Superior temporal gyrus (tissue), 1 donor: ENCODE measurements at regions not wholly inside any gene's neighbourhood (a gene's known extent, or its start where the extent isn't known, plus 50 kb on each side); places are given as distances from the start of the nearest gene placed in this dataset.

Experiments used
- DNase-seq: peaks from one replicate; pipeline ENCODE4 v3.0.0-alpha.2; 2016; ENCODE audit errors: extremely low spot score

DNA sequence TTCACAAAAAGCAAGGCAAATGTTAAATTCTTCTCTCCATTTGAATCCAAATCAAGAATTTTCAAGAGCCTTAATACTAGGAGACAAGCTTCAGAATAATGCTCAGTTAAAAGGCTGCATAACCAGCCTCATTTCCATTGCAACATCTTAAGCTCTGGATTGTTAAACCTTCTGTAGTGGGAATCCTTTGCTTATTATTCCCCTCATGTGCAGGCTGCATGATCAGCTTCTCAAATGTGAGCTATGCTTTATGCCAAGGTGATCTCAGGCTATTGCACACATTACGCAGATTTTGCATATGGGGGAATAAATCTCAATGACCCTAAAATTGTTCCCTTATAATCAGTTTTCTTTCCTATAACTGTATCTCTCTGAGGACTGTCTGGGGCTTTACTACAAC lies 71.7 kb upstream of the CCDC196 start:
- DNase-seq: no peak

GRCh38 chr14:66420251-66421006 lies 65.7 kb upstream of the CCDC196 start:
- no peak for DNase-seq

- DNase-seq: no peak
Measured at GRCh38 chr14:66421990-66422946, 63.9 kb upstream of the CCDC196 start.

DNA sequence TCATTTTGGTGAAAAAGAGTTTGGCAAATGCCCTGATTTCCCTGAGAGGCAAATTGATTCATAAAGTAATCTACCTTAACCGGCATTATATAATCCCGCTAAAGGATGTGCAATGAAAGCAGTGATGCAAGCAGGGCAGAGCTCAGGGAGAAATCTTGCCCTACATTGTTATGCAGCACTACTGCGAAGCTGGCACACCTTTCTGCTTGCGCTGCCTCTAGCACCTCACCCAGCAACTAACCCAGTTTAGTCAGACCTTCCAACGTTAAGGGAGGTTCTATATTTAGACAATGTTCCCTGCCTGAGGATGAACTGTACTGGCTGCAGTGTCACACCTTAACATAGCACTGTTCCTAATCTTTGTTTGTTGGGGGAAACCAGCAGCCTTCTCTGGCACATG lies 60.8 kb upstream of the CCDC196 start:
- no peak for DNase-seq

- no peak for DNase-seq
Measured at GRCh38 chr14:66426451-66426850, 59.7 kb upstream of the CCDC196 start.

DNA sequence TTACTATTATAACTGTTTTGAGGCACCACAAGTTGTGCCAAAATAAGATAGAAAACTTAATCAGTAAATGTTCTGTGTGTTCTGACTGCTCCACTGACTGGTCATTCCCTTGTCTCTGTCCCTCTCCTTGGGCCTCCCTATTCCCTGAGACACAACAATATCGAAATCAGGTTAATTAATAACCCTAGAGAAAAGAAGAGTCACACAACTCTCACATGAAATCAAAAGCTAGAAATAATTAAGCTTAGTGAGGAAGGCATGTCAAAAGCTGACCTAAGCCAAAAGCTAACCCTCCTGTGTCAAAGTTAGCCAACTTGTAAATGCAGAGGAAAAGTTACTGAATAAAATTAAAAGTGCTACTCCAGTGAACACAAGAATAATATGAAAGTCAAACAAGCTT lies 53.8 kb upstream of the CCDC196 start:
- no peak for DNase-seq

GRCh38 chr14:66434464-66434863 lies 51.7 kb upstream of the CCDC196 start:
- DNase-seq: no peak

DNA sequence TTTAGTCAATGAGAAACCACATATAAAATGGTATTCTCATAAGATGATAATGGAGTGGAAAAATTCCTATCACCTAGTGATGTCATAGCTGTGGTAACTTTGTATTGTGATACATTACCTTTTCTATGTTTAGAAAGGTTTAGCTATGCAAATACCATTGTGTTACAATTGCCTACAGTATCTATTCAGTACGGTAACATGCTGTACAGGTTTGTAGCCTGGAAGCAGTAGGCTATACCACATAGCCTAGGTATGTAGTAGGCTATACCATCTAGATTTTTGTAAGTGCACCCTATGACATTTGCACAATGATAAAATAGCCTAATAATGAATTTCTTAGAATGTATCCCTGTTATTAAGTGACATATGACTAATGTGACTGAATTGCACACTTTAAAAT lies 50.5 kb upstream of the CCDC196 start:
- DNase-seq: no peak
